ENCODE measurements at regions not wholly inside any gene's neighbourhood (a gene's known extent, or its start where the extent isn't known, plus 50 kb on each side); places are given as distances from the start of the nearest gene placed in this dataset.

DNA sequence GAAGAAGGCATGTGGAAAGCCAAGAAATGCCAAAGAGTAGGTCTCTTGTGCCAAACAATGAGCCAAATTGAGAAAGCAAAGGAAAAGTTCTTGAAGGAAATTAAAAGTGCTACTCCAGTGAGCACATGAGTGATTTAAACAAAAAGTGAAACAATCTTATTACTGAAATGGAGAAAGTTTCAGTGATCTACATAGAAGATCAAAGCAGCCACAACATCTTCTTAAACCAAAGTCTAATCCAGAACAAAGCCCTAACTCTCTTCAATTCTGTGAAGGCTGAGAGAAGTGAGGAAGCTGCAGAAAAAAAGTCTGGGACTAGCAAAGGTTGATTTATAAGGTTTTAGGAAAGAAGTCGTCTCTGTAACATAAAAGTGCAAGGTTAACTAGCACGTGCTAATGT lies 259.6 kb downstream of the FLRT2 start:
- no peak for DNase-seq

DNA sequence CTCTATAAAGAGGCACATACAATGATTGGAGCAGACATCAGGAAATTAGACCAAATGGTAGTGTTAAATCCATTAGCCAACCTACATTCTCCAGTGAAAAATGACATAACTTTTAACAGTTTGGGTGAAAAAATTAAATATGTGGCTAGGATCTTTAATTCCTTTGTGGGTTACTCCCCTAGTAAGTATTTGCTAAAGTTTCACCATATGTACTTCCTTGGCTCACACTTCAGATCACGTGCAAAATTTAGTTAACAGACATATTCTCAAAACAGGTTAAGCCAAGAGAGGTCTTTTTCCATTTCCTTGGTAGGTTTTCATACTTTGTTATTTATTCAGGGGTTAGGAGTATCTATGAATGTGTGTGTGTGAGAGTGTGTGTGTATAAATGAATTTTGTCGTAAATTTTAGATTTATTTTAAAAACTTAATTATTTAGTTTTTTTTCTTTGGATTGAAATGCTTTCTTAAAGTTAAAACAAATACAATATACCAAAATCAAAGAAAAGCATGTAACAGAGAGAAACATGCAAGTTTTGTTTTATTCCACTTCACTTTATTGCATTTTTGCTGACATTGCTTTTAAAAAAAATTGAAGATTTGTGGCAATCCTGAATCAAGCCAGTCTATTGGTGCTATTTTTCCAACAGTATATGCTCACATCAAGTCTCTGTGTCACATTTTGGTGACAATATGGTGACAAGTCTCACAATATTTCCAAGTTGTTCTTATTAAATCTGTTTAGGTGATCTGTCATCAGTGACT lies 258.7 kb downstream of the FLRT2 start:
- no peak for DNase-seq

DNA sequence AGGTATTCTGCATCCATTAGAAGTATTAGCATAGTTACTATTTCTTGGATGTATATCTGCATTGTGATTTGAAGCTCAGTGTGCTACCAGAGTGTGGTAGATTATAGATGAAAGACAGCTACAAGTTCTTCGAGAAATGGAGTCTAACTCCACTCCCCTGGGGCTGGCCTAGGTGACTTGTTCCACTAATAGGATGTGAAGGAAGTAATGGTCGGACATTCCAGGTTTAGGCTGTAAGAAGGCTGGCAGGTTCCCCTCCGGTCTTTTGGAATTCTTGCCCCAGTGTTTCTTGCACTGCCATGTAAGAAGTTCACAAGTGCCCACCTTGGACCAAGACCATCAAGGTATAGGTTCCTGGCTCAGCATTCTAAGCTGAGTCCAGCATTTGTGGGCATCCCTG lies 236.4 kb downstream of the FLRT2 start:
- no peak for DNase-seq

DNA sequence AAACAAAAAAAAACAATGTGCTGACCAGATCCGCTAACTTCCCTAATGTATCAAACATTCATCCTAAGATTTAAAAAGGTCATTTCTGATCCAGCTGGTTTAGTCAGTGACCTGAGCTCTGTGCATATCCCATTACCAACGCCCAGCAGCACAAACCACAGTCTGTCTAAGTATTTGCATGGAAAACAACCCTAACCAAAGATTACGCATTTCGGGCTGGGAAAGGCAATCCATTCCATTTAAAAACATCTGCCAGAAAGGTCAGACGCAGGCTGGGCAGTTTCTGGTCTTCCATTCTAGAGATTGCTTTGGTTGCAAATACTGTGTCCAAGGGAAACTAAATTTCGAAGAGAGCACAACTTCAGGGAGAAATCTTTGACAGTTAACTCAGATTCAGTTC lies 234.9 kb downstream of the FLRT2 start:
- no peak for DNase-seq

DNA sequence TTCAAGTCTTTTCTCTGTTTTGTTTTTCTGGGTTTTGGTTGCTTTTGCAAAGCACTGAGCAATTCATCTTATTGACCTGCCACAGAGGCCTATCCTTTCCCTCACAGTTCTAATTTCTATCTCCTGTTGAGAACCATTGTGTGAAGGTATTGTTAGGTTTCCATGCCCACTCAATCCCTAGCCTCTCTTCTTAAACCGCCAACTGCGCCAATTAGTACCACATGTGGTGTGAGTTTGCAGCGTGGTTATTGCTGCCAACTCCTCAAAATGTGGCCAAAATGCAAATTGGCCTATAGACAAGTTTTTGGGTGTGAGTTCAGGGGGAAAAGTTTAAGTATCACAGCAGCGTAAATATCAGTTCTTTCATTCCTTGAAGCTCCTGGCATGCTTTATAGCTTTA lies 232.6 kb downstream of the FLRT2 start:
- DNase-seq: no peak

DNA sequence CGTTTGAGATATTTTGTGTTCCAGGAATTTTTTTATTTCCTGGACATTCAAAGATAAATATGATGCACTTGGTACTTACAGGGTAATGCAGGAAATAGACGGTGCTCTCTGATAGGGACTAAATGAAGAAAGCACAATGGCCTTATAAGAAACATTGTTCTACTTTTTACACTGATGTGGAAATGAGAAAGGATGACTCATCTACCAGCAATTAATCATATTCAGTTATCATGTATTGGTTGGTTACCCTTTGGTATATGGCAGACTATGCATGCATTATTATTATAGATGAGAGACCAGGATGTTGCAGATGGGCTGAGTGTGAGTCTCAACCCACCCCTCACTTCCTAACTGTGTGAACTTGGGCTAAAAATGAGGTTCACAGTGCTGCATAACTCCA lies 222.2 kb downstream of the FLRT2 start:
- DNase-seq: no peak

DNA sequence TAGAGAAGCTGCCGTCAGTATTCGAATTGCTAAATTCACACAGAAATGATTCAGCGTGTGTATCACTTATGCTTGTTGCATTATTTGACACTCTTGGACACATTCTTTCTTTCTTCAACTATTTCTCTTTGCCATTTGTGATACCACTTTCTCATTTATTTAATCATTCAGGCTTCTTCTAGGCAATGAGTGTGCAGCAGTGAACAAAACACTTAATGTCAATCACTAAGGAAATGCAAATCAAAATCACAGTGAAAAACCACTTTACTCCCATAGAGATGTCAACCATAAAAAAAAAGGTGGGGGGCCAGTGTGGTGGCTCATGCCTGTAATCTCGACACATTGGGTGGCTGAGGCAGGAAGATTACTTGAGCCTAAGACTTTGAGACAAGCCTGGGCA lies 214.6 kb downstream of the FLRT2 start:
- DNase-seq: no peak

DNA sequence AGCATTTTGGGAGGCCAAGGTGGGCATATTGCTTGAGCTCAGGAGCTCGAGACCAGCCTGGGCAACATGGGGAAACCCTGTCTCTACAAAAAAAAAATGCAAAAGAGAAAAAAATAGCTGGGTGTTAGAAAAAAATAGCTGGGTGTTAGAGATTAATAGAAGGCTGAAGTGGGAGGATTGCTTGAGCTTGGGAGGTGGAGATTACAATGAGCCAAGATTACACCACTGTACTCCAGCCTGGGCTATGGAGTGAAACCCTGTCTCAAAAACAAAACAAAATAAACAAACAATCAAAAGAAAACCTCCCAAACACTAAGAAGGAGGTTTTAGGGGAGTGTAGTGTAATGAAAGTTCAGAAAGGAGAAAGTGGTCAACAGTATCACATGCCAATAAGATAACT lies 202.1 kb downstream of the FLRT2 start:
- no peak for DNase-seq

DNA sequence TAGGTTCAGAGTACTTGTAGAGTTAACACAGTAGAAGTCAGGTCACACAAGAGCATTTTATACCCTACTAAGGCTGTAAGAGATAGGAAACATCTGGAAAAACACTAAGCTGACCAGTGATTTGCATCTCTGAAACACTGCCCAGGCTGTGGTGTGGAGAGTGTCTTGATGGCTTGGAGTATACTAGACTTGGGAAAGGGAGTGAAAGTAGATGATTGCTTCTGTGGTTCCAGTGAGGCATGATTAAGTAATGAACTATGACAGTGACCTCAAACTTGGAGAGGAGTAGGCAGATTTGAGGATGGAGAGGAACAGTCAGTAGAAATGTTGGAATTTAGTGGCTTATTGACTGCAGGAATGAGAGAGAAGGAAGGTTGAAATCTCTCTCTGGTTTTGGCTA lies 201.2 kb downstream of the FLRT2 start:
- no peak for DNase-seq

DNA sequence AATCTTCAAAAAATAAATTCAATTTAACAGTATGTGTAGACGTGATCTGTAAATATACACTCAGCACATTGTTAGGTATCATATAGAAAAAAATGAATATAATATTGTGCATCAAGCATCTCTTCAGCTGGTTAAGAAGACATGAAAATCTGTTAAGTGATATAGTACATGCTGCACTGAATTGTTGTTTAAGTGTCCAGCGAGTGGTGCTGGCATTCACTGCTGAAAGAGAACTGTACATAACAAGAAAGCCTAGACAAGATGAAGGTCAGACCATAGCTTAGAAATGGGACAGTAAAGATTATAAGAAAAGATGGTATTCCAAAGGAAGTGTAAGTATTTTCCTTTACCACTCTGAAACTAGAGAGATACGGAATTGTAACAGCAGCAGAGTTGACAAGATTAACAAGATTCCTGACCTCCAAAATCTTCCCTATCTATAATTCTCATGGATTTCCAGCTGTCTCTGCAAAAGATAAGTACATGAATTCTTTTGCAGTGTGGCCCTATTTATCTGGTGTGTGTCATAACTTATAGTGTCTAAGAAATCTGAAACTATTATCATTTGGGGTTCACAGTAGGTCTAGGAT lies 198.6 kb downstream of the FLRT2 start:
- DNase-seq: no peak

DNA sequence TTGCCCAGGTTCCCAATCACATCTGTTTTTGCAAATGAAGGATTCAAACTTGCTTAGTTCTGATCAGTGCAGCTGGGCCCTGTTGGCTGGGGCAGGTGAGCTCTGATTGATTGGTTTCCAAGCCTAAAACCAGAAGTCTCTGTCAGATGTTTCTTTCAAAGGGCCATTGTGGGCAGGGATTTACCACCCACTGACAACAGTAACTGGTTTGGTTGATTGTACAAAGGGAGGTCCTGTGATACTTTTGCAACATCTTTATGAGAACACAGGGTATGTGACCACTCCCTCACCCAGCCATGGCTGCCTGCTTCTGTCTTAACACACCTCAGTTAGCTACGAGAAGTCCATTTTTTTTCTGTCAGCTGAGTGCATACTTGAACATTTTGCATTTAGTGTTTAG lies 184.1 kb downstream of the FLRT2 start:
- no peak for DNase-seq

DNA sequence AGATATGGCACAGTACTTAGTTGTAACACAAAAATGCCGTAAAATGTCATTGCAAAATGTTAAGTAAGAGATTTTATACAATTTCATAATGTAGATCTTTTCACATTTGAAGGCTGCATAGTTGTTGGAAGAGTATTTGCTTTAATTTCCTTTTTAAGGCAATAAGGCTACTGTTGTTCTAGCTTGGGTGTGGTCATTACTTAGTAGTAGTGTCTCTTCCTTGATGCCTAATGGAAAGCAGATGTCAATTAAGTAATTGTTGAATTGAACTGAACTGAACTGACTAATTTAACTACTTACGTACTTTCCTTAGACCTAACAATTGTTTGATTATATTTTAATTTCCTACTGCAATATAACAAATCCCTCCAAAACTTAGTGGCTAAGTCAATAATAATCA lies 181.7 kb downstream of the FLRT2 start:
- no peak for DNase-seq
